Lower leg skin (tissue), 4 donors: ENCODE measurements at regions not wholly inside any gene's neighbourhood (a gene's known extent, or its start where the extent isn't known, plus 50 kb on each side); places are given as distances from the start of the nearest gene placed in this dataset.

Experiments used
- DNase-seq, 2 donors: peaks; one replicate each; pipeline ENCODE4 v3.0.0-alpha.2; 2019; ENCODE audit warnings: low spot score in 2 of 2
- H3K4me3 ChIP-seq: fragments of 200-600 bp; sonication (generic); 2 replicates; pipeline ENCODE4 v1.5.1; 2017; ENCODE audit warnings: mild to moderate bottlenecking, low read depth; ENCODE audit not compliant: poor library complexity, severe bottlenecking
- POLR2A ChIP-seq, 2 donors: fragments of 450-650 bp; IDR thresholded peaks; one replicate each; pipeline ENCODE4 v1.6.1; 2016 to 2017; ENCODE audit warnings: antibody characterized with exemption in 2 of 2, mild to moderate bottlenecking in 1 of 2, moderate library complexity in 1 of 2
- WGBS, 2 donors: methylation state at CpG; one replicate each; pipeline ENCODE4 v1.1.5; 2018; 5-methylcytosine and 5-hydroxymethylcytosine counted together
- intact Hi-C: fragments of 100-400 bp; cut with DNase I; formaldehyde crosslinking; loops from one replicate; pipeline ENCODE4 v1.15.0; 2023; ENCODE audit warnings: low total_unique reads
- TF ChIP-seq, protein P1 (sequence below), 3 donors: fragments of 450-650 bp; IDR thresholded peaks; one replicate each; pipeline ENCODE4 v1.5.1; 2016; ENCODE audit warnings: antibody characterized with exemption in 3 of 3, mild to moderate bottlenecking in 3 of 3, moderate library complexity in 2 of 3

DNA sequence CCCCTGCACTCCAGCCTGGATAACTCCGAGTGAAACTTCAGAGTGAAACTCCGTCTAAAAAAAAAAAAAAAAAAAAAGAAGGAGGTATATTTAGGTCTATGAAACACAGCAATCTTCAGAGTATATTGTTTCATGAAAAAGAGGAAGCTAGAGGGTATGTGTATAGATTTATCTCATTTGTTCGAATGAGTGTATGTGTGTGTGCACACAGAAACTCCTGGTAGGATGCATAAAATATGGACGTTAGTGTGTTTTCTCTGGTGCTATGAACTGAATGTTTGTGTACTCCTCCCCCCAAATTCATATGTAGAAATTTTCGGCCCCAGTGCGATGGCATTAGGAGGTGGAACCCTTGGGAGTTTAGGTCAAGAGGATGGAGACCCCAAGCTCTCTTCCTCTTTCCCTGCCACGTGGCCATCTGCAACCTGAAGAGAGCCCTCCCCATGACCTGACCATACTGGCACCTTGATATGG lies 98.6 kb upstream of the KLF13 start:
- no peak for DNase-seq
- no peak overlapping the region for H3K4me3 ChIP-seq
- 71 to 74% methylated on average over 7 of the region's 7 CpGs for WGBS, 2 donors
- intact Hi-C loops, result no loop called here
- TF ChIP-seq, protein P1, sequence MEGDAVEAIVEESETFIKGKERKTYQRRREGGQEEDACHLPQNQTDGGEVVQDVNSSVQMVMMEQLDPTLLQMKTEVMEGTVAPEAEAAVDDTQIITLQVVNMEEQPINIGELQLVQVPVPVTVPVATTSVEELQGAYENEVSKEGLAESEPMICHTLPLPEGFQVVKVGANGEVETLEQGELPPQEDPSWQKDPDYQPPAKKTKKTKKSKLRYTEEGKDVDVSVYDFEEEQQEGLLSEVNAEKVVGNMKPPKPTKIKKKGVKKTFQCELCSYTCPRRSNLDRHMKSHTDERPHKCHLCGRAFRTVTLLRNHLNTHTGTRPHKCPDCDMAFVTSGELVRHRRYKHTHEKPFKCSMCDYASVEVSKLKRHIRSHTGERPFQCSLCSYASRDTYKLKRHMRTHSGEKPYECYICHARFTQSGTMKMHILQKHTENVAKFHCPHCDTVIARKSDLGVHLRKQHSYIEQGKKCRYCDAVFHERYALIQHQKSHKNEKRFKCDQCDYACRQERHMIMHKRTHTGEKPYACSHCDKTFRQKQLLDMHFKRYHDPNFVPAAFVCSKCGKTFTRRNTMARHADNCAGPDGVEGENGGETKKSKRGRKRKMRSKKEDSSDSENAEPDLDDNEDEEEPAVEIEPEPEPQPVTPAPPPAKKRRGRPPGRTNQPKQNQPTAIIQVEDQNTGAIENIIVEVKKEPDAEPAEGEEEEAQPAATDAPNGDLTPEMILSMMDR (IDR thresholded peaks at IDR 0.05), result no peak
- no peak for TF ChIP-seq POLR2A (IDR thresholded peaks at IDR 0.05)

DNA sequence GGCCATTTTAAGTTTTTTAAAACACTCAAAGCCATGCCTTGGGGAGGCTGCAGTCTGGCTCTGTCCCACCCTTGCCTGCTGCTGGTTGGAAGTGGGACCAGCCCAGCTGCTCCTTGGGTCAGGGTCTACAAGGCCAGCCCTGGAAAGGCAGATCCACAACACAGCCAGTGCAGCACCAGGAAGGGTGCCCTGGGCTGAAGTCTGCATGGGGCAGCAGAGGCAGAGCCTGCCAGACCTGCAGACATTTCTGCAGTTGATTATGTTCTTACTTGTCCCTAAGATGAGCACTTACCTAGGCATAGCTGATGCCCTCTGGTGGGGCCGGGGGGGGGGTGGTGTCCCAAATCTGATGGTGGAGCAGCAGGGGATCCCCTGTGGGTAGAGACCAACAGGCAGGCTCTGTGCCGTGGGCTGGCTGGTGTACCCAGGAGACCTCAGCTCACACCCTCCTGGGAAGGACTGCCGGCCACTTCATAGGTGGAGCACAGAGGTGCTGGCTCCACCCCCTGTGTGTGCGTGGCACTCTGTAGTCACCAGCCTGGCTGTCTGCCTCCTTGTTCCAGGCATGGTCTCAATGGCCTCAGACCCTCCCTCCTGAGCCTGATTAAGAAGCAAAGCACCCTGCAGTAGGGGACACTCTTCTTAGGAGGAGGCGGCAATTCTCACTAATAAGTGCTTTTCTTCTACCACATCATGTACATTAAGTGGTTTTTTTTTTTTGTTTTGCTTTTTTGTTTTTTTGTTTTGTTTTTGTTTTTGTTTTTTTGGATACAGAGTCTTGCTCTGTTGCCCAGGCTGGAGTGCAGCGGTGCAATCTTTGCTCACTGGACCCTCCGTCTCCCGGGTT lies 97.4 kb upstream of the KLF13 start:
- H3K4me3 ChIP-seq, result no peak overlapping the region
- 61 to 66% methylated on average over 8 of the region's 8 CpGs for WGBS, 2 donors
- intact Hi-C loops, result no loop called here
- TF ChIP-seq, protein P1 (IDR thresholded peaks at IDR 0.05), result no peak
- no peak for TF ChIP-seq POLR2A (IDR thresholded peaks at IDR 0.05)
- no peak for DNase-seq

- TF ChIP-seq POLR2A (IDR thresholded peaks at IDR 0.05), result no peak
- TF ChIP-seq, protein P1 (IDR thresholded peaks at IDR 0.05), result no peak
- no peak overlapping the region for H3K4me3 ChIP-seq
- intact Hi-C loops, result loop anchor here (10.0 kb wide), 1 partner anchor 64 kb away; no protein-coding TSS in a partner anchor
- 68 to 72% methylated on average over 6 of the region's 6 CpGs for WGBS, 2 donors
- DNase-seq, result no peak
Measured at GRCh38 chr15:31230630-31231485, 95.8 kb upstream of the KLF13 start.

- intact Hi-C loops, result loop anchor here (10.0 kb wide), 1 partner anchor 60 kb away; no protein-coding TSS in a partner anchor
- 75 to 76% methylated on average over 5 of the region's 5 CpGs for WGBS, 2 donors
- no peak for DNase-seq
- no peak overlapping the region for H3K4me3 ChIP-seq
- TF ChIP-seq, protein P1 (IDR thresholded peaks at IDR 0.05), result no peak
- TF ChIP-seq POLR2A (IDR thresholded peaks at IDR 0.05), result no peak
Measured at GRCh38 chr15:31234815-31235214, 91.8 kb upstream of the KLF13 start.

GRCh38 chr15:31235311-31236183 lies 91.1 kb upstream of the KLF13 start:
- no peak for DNase-seq
- intact Hi-C loops, result loop anchor here (10.0 kb wide), 1 partner anchor 59 kb away; no protein-coding TSS in a partner anchor
- no peak overlapping the region for H3K4me3 ChIP-seq
- WGBS, 2 donors, result 66 to 71% methylated on average over 20 of the region's 20 CpGs
- TF ChIP-seq POLR2A (IDR thresholded peaks at IDR 0.05), result no peak
- TF ChIP-seq, protein P1 (IDR thresholded peaks at IDR 0.05), result no peak
